Posterior vena cava (tissue), 2 donors: ENCODE measurements at regions not wholly inside any gene's neighbourhood (a gene's known extent, or its start where the extent isn't known, plus 50 kb on each side); places are given as distances from the start of the nearest gene placed in this dataset.

ENCODE experiments used
- DNase-seq: peaks from one replicate; pipeline ENCODE4 v3.0.0-alpha.2; 2020; ENCODE audit warnings: low spot score
- intact Hi-C, 2 donors: fragments of 100-400 bp; cut with DNase I; formaldehyde crosslinking; loops; one replicate each; pipeline versions ENCODE4 v1.14.1 to v1.14.2; 2022 to 2023
- donor health status: DM: yes; HTN: yes; CAD: no.
- donor health status: DM: yes; HTN: yes; CAD: no.

DNA sequence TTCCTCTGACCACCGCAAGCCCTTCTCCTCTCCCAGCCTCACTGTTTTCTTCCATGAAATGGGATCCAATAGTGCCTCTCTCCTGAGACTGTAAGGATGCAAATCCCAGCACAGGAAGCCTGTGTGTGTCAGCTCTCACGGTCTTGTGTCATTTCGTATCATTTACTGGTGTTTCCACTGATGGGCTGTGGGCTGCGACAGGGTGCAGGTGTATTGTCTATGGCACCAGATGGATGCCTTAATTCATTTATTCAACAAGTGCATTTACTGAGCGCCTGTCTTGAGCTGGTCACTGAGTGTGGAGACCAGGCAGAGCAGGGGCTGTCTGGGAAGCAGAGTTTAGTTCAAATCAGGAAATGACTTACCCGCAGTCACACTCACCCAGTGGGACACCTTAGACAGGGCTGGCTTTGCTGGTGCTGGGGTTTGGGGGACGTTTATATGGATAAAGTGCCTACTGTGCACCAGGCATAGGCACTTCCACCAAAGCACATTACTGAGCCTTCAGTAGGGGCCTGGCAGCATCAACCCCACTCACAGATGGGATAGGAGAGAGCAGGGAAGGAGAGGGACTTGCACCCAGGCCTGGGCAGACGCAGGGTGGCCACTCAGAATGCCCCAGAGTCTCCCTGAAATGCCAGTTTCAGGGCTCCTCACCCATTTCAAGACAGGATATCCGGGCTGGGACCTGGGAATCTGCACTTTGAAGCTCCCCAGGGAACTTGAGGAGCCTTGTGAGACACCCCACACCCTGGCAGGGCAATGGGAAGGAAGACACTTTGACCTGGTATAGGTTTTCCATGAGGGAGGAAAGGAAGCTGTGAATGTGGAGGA is 398.9 kb downstream of the MATN1 start:
- peak; percentile 28 for DNase-seq
- intact Hi-C loops: no loop called here

DNA sequence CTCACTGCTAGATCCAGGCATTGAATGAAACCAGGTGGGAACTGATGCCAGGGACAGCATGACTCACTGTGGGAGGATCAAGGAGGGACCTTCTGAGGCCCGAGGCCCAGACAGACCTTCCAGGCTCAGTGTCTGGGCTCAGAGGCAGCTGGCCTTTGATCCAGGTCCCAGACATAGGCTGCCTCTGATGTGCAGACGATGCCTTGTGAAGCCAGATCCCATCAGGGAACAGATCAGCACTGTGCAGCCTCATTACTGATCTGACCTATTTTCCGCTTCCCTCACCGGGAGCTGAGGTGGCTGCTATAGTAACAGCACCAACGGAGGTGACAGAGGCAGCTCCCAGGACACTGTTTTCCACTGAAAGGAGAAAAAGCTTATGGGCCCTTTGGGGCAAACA is 399.5 kb downstream of the MATN1 start:
- intact Hi-C loops: no loop called here
- DNase-seq: peak; percentile 37

DNA sequence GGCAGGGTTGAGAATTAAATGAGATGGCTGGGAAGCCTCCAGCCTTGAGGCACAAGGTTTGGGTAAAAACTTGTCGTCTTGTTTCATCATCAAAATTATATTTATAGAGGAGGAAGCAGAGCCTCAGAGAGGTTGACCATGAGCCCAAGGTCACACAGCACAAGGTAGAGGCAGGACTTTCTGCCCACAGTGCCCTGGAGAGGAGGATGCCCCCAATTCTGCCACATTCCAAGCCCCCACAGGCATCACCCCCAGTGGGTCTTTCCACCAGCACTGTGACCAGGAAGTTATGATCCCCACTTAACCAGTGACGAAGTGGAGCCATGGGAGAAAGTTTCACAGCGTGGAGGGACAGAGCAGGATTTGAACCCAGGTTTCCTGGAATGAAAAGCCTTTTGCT is 400.0 kb downstream of the MATN1 start:
- intact Hi-C loops: no loop called here
- DNase-seq: peak; percentile 43

DNA sequence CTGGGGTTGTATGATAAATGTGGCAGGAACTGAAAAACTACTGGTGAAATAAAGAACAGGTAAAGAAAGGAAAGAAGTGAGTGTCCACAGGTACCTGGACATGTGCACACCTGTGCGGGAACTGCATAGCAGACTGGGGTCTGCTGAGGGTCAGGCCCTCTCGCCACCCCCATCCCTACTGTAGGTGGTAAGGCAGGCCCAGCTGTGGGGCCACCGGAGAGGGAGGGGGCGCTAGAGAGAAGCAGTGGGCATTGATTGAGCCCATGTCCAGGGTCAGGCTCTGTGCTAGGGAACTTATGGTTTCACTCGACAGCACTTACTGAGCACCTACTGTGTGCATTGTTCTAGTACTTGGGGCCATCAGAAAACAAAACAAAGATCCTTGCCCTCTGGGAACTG is 400.5 kb downstream of the MATN1 start:
- DNase-seq: peak; percentile 63
- intact Hi-C loops: no loop called here

DNA sequence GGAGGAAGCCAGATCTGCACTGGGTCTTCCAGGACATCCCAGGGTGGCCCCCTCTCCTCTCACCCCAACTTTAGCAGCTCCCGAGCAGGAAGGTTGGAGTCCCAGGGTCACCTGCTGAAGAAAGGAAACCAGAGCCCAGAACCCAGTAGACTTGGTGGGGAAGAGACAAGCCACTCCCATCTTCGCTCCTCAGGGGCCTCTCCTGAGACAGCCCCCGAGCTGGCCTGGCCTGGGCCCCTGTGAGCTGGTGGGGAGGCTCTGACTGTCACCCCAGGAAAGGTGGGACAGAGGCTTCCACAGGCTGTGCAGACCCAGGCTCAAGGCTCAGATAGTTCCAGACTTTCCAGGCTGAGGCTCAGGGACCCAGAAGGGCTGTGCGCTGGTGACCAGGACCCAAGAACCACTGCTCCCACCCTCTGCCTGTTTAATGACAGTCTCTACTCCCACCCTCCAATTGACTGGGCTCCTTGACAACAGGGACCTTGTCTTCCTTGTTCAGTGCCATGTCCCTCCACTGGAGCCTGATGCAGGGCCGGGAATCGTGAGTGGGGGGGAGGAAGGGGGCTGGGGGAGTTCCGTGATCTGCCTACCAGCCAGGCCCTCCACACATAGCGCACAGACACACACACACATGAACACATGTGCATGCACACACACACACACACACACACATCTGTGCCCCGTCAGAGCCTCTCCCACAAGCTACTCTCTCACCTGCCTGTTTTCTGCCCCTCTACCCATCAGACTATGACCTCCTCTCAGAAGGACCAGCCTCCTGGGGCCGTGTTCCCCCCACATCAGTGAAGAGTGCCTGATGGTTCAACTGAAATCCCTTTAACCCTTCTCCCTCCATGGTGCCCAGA is 401.2 kb downstream of the MATN1 start:
- intact Hi-C loops: no loop called here
- DNase-seq: no peak

DNA sequence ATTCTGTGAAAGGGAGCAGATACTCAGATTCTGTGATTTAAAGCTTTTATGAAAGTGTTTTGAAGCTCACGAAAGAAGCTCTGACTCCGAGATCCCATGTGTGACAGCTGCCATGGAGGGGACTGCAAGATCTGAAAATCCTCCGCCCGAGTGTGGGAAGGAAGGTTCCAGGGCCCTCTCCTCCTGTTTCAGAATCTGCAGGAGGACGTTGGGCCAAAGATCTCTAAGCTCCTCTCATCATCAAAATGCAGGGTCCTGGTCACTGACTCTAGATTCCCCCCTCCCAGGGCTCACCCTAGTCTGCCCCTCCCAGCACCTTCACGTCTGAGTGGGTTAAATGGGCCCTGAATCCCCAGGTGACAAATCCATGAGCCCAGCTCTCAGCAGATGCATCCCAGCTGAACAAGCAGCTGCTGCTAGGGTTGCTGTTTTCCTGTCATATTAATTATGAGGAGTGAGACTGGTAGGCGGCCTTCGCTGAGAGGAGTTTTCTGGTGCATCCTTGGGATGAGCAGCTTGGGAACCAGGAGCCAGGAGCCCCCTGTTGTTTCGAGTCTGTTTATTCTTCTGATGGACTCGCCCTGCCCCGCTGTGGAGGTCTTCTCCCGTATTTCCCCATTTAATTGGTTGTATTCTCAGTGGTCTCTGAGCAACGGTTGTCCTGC is 402.0 kb downstream of the MATN1 start:
- peak; percentile 64 for DNase-seq
- intact Hi-C loops: no loop called here

DNA sequence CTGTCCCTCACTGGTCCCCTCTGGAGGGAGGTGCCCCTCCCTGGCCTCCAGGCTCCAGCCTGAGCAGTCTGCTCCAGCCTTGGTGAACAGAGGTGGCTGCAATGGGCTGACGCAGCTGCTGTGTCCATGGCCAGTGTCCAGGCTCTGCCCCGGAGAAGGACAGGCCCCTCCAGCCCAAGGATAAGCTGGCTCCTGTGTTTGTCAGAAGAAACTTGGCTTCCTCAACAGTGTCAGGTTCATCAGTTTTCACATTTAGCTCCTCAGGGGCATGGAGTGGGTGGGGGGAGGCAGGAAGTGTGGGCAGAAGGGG is 402.8 kb downstream of the MATN1 start:
- intact Hi-C loops: no loop called here
- DNase-seq: no peak

DNA sequence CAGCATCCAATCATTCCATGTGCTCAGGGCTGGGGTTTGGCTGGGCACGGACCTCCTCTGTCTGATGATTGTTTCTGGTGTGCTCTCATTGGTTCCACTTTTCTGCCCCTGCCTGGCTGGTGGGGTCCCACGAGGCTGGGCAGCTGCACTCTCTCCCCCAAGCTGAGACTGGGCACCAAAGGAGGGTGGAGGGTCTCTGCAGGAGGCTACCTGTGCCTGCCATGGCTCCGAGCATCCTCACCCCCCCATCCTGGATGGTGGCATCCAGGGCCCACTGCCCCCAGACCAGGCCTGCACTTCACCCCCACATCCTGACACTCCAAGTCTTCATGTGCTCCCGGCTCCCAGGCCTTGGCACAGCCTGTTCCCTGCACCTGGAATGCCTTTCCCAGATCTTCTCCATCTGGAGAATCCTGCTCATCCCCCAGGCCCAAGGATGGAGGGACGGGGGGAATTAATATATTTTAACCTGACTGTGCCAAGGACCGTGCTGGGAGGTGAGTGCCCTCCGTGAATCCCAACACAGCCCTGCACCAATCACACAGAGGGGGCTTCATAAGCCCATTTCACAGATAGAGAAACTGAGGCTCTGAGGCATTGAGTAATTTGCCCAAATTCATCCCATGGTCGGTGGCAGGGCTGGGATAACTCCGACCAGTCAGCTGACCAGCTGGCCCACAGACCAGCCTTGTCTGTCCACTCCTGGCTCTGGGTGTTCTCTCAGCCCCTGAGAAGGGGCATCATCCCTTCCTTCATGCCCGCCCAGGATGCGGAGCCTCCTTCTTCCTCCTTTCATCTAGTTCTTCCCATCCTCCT is 403.4 kb downstream of the MATN1 start:
- peak; percentile 69 for DNase-seq
- intact Hi-C loops: no loop called here

DNA sequence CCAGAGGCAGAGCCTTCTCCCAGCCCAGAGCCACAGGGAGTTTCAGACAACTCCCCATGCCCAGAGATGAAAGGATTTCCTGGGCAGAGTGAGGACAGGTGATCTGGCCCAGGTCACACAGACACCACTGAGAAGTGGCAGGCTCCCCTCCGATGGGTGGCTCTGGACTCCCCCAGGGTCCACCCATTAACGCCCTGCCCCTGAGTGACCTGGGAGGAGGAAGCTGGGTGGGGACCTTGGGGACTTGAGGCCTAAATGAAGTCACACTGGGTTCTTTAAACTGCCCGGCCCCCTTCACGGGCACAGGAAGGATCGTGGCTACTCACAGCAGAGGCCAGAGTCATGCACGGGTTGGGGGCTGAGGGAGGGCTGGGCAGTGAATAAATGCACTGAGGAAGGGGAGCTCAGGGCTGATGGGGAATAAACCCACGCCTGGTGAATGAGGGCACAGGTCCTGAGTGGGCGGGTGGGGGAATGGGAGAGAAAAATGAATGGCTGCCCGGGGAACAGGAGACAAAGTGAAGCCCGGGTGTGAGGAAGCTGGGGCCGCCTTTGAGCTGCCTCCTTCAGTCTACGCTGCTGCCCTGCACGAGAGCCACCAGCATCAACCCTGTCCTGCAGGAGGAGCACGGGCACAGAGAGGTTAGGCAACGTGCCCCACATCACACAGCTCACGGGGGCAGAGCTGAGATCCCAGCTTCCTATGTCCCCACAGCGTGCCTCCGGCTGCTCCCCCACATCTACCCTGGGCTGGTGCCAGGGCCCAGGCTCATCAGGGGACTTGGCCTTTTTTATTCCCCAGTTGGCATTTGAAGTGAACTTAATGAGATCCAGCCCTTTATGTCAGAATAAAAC is 404.3 kb downstream of the MATN1 start:
- intact Hi-C loops: no loop called here
- no peak for DNase-seq

DNA sequence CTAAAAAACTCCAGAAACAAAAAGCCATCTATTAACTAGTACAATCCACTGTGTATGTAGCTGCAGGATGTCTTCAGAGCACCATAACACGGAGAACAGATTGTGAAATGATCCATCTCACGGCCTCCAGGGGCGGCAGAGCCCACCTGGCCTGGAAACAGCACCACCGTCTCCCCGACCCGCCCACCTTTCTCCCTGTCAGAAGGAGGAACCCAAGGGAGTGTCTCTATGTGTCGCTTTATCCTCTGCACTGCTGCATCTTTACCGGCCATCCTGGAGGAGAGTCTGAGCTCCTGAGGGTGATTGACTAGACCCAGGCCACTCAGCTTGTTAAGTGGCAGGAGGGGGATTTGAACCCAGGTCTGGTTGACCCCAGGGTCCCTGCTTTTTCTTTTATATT is 405.0 kb downstream of the MATN1 start:
- intact Hi-C loops: no loop called here

DNA sequence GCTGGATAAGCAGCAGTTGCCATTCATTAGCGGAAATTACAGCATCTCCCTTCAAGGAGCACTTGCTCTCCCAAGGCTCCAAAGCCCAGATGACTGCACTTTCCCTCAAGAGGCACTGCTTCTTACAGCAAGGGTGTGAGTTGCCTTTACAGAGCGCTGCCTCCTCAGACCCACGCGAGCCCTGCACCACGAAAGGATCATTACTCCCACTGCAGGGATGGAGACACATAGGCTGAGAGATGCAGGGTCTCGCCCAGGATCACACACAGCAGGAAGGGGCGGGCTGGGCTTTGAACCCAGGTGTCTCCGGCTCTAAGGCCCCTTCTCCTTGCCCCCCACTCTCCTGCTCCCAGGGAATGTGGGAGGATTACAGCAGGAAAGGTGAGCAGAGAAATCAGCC is 405.5 kb downstream of the MATN1 start:
- no peak for DNase-seq
- intact Hi-C loops: no loop called here

More for the DNA sequence above, 405.0 kb downstream of the MATN1 start:
- DNase-seq: no peak

DNA sequence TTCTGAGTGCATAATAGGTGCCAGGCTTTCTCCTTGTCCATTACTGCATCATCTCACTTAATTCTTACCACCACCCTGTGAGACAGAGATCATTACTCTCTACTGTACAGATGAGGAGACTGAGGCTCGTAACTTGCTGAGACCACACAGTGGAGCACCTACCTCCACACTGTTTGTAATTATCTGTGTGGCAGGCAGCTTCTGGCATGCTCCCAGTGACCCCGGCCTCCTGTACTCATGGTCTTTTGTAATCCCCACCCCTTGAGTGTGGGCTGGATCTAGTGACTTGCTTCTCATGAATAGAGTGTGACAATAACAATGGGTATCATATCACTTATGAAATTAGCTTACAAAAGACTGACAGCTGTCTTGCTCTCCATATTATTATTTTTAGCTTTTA is 407.3 kb downstream of the MATN1 start:
- intact Hi-C loops: no loop called here
- DNase-seq: peak; percentile 23

DNA sequence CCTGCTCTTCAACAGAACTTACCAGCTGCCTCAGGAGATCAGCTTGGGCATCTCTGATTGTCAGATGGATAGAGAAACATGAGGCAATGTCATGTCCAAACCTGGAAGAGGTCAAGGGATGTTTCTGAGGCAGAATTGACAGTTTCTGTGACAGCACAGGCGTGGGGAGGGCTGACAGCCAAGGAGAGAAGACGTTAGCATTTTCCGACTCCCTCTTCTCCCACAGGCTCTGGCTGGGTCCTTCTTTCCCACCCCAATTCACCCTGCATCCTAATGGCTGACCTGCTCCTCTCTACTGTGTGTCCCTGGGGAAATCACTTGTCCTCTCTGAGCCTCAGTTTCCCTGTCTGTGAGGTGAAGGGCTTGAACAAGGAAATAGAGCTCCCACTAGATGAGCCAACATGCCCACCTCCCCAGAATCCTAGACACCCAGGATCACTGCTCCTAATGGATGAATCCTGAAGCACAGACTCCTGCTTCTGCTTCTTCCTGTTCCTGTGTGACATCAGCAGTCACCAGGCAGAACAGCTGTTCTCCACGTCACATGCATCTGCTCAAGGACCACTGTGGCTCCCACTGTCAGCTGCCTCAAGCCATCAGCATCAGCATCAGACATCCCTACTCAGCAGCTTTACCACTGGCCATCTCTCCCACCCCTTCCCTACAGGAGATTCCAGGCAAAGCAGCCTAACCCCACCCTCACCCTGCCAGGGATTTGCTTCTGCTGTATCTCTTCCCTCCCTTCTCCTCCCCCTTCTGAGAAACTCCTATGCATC is 408.0 kb downstream of the MATN1 start:
- intact Hi-C loops: no loop called here
- DNase-seq: peak; percentile 36

DNA sequence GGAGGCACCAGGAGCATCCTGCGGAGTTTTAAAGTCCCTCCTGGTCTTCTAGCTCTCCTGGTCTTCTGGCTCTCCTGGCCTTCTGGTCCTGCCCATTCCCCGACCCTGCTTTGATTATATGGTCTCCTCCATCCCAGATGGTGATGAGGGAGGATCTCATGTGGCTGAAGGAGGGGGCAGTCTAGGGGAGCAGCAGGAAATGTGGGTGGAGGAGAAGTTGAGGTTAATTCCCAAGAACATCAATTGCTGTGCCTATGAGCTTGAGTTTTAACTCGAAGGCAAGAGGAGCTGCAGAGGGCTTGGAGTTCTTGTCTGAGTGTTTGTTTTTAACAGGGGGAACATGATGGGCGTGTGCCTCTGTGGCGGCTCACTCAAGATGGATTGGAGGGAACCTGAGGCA is 408.8 kb downstream of the MATN1 start:
- intact Hi-C loops: no loop called here
- peak; percentile 26 for DNase-seq

DNA sequence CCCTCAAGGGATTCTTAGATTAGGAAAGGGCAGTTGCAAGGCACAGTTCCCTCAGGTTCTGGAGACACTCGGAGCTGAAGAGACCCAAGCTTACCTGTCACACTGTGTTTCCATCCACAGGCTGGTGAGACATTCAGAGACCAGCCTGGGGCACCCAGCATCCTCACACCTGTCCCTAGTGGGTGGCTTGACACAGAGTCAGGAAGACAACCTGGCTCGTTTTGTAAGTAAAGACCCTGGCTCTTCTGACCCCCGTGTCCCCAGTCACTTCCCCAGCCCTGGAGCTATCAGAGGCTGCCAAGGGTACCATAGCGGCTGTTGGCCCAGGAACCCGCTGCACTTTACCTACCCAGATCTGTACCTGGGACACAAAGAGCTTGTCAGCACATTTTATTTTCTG is 409.8 kb downstream of the MATN1 start:
- DNase-seq: peak; percentile 28
- intact Hi-C loops: no loop called here

DNA sequence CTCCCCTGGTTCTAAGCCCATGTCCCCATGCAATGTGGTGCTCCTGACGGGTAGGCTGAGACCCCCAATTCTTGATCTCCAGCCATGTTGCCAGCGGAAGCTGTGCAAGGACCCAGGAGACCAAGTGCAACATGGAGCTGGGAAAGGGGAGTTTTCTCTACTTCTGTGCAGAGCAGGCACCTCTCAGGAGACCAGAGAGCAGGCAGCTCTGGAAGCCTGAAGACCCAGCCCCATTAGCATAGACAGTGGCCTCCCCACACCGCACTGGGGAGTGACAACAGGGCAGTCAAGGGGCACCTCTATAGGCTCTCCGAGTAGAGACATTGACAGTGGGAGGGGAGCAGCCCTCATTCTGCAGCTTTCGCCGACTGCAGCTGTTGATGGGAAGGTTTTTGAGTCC is 410.2 kb downstream of the MATN1 start:
- intact Hi-C loops: no loop called here
- DNase-seq: no peak

DNA sequence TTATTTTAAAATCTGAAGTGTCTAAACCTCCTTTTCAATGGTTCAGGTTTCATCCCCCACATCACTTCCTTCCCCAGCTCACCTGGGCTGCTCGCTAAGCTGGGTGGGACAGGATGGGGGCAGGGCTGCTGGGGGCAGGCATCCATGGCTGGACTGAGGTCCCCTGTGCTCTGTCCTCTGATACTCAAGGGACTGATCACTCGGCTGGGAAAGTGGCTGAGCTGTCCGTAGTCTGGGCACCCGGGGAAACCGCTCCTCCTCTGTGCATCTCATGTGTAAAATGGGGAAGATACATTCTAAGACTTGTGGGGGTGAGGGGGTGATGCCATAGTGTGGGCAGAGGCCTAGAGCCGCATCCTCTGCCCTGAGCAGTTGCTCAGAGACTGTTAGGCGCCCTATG is 411.2 kb downstream of the MATN1 start:
- intact Hi-C loops: no loop called here
- DNase-seq: no peak

DNA sequence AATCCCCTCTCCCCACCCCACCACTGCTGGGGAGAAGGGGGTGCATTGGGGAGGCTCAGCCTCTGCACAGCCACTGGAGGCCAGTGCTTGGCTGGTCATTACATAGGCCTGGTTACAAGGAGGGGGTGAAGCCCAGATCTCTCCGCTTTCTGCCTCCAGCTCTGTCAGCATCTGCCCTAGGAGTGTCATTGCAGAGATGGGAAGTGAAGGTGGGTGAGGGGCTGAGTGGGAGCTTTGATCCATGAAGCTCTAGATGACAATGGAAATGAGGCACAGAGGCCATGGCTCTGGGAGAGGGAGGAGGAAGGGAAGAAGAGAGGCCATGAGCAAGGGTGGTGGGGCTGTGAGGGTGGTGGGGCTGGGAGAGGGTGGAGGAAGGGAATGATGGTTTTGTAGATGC is 411.6 kb downstream of the MATN1 start:
- DNase-seq: no peak
- intact Hi-C loops: no loop called here
